HG02970 (cell line): ENCODE measurements at regions not wholly inside any gene's neighbourhood (a gene's known extent, or its start where the extent isn't known, plus 50 kb on each side); places are given as distances from the start of the nearest gene placed in this dataset.
"Not testable (repeated sequence)": the region's sequence is repeated elsewhere in the genome, so short reads cannot be mapped to it uniquely, and the experiment has no call there.

Experiments used
- ATAC-seq: cut with Tn5 transposase; IDR thresholded peaks from one replicate; pipeline ENCODE4 v1.9.1; 2021; ENCODE audit warnings: mild to moderate bottlenecking, moderate library complexity, moderate number of reproducible peaks; ENCODE audit not compliant: unreplicated experiment, low FRiP score

DNA sequence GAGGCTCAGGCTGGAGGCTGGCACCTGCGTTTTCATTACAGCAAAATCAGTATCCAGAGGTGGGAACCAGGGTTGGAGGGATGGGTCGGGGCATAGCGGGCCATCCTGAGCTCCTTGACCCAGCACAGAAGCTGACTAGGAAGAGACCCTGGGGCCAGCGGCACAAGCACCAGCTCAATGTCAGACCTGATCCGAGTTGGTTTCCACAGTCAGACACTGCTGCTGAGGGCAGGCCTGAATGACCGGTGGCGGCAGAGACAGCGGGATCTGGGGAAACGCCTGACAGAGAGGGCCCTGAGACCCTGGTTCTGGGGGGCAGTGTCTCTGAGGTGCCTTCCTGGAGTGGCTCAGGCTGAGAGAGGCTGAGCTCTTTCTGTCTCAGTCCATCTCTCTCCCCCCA lies 162.0 kb upstream of the C1orf174 start:
- no peak for ATAC-seq

DNA sequence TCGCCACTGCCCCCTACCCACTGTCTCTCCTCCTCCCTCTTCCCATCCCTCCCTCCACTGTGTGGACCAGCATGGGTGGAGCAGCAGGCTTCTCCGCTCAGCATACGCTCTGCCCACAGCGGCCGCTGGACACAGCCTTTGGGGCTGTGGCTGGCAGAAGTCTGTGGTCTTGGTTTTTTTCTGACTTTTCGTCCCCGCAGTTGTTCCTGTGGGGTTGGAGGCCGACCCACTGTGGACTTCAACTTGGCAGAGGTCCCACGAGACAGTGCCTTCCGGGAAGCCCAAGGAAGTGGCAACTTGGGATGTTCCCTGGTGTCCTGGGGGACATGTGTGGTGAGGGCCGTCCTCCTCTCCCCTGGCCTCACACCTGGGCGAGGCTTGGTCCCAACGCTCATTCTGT lies 162.5 kb upstream of the C1orf174 start:
- ATAC-seq = no peak

GRCh38 chr1:4062992-4063391 lies 162.9 kb upstream of the C1orf174 start:
- no peak for ATAC-seq

DNA sequence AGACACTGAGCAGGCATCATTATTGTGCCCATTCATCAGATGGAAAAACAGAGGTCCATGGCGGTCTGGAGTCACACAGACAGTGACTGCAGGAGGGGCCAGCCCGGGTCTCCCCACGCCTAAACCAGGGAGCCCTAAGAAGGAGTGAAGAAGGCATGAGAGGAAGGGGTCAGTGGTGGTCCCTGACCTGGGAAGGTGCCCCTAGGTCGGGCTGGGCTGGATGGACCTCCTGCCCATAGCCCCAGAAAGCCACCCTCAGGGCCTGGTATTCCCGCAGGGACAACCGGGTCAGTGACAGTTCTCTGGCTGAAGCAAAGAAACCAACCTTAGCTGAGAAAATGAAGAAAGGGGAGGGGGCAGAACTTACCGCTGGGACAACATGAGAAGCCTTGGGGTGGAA lies 163.4 kb upstream of the C1orf174 start:
- no peak for ATAC-seq

- no peak for ATAC-seq
These were observed 164.2 kb upstream of the C1orf174 start for GRCh38 chr1:4064150-4064889.

DNA sequence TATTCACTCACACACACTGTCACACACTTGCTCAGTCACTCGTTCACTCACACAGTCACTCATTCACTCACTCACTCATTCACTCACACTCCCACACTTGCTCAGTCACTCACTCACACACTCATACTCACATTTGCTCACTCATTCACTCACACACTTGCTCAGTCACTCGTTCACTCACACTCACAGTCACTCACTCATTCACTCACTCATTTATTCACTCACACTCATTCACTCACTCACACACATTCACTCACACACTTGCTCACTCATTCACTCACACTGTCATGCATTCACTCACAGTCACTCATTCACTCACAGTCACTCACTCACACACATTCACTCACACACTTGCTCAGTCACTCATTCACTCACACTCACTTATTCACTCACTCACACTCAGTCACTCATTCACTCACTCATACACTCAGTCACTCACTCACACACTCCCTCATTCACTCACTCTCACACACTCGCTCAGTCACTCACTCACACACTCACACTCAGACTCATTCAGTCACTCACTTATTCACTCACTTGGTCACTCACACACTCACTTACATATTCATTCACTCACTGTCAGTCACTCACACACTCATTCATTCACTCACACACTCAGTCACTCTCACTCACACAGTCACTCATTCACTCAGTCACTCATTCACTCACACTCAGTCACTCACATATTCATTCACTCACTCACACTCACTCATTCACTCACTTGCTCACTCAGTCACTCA lies 167.0 kb upstream of the C1orf174 start:
- ATAC-seq = no peak

DNA sequence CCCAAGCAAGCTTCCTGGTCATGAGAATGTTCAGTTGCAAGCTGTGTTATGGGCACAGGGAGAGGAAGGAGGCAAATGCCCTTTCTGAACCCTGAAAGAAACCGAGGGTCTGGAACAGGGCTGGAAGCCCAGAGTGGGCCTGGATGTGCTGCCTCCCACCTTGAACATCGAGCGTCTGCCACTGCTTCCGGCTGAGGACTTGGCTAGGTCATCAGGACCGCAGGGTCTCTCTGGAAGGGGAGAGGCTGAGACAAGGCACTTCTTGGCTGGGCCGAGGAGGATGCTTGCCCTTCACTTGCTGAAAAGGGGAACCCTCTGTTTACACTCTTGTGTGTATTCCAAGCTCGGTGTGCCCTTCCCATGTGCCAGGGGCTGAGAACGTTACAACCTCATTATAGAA lies 168.0 kb upstream of the C1orf174 start:
- ATAC-seq = no peak

DNA sequence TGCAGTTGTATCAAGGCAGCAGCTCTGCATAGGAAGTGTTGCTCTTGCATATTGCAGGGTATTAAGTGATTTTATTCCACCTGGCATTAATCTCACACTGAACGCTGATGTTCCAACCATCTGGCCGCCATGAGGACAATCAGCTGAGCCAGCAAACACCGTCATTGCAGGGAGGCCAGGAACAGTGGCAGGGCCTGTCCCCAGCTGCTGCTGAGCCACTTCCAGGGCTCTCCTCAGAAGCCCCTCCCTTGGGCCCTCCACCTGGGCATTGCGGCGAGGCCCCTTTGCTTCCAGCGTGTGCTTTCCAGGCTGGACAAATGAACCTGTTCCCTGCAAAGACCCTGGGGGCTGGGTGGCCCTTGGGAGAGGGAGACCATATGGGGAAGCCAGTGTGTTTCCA lies 171.6 kb upstream of the C1orf174 start:
- ATAC-seq = no peak

DNA sequence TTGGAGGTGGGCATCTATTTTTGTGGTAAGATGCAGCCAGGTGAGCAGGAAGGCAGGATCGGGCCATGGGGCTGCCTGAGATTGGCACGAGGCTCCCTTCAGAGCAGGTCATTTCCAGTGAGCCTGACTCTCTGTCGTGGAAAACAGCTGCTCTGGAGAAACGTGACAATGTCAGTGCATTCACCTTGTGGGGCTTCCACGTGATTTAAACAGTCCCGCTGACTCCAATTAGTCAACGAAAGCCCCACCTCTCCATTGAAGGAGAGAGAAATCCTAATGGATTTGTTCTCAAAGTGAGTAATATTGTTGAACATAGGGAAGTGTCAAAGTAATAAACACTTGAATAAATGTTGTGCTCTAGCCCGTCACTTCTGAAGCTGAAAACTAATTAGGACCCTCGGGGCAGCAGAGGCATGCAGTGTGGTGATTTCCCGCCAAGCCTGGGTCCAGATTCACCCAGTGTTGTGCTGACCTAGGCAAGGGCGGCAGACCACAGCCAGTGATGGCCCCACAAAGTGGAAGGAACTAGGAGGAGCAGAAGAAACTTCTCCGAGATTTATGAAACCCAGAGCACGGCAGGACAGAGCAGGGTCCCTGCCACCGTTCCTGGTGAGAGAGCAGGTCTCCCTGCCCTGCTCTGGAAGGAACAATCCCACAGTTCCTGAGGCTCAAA lies 172.5 kb upstream of the C1orf174 start:
- no peak for ATAC-seq

DNA sequence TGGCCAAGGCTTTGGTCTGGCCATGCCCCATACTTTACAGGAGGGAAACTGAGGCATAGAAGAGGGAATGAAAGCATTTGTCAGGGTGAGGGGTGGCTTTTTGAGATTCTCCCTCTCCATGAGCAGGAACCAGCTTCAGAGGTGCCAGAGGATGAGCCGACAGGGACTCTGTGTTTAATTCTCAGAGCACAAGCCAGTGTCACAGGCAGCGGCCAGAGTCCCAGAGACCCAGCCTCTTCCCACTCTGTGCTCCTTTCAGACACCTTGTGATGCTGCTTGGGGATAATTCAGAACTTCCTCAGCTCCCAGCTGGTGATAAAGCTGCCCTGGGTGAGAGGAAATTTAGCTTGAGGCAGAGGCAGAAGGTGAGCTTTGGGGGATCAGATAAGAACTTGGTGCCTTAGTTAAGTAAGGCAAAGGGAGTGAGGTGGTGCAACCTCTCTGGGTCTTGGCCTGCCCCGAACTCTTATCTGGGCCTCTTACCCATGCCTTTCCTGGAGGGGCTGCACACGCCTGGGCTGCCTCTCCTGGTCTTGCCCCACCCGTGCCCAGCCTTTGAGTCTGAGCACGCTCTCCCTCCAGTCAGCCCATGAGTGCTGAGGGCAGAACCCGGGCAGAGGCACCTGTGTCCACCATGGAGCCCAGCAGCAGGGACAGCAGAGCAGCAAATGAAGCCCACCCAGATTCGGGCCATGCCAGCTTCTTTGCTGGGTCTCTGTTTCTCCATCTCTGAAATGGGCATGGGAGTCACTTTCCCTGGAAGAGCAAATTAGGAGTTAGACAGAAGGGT lies 175.6 kb upstream of the C1orf174 start:
- no peak for ATAC-seq

GRCh38 chr1:4076346-4076745 lies 176.3 kb upstream of the C1orf174 start:
- ATAC-seq = no peak

DNA sequence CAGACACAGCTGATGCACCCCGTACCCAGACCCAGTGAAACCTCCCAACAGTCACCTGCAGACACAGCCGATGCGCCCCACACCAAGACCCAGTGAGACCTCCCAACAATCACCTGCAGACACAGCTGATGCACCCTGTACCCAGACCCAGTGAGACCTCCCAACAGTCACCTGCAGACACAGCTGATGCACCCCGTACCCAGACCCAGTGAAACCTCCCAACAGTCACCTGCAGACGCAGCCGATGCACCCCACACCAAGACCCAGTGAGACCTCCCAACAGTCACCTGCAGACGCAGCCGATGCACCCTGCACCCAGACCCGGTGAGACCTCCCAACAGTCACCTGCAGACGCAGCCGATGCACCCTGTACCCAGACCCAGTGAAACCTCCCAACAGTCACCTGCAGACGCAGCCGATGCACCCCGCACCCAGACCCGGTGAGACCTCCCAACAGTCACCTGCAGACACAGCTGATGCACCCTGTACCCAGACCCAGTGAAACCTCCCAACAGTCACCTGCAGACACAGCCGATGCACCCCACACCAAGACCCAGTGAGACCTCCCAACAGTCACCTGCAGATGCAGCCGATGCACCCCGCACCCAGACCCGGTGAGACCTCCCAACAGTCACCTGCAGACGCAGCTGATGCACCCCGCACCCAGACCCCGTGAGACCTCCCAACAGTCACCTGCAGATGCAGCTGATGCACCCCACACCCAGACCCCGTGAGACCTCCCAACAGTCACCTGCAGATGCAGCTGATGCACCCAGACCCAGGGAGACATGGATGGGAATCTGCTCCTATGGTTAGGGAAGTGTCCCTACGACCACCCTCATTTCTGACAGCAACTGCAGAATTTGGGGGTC lies 178.3 kb upstream of the C1orf174 start:
- ATAC-seq = not testable (repeated sequence)

DNA sequence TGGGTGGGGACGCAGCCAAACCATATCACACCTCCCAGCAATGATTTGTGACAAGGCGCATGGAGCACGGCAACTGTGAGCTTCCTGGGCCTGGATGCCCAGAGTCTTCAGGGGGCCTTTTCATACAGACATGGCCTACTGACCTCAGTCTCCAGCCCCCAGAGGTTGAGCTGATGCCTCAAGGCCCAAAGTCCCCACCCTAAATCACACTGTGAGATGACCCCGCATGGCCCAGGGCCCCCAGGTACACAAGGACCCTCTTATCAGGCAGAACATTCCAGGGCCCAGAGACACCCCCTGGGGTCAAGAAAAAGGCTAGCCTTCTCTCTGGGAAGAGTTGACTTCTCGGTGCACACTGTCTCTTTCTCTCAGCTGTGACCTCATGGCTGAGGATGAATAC lies 179.7 kb upstream of the C1orf174 start:
- ATAC-seq = no peak

GRCh38 chr1:4081806-4082711 lies 182.0 kb upstream of the C1orf174 start:
- no peak for ATAC-seq

DNA sequence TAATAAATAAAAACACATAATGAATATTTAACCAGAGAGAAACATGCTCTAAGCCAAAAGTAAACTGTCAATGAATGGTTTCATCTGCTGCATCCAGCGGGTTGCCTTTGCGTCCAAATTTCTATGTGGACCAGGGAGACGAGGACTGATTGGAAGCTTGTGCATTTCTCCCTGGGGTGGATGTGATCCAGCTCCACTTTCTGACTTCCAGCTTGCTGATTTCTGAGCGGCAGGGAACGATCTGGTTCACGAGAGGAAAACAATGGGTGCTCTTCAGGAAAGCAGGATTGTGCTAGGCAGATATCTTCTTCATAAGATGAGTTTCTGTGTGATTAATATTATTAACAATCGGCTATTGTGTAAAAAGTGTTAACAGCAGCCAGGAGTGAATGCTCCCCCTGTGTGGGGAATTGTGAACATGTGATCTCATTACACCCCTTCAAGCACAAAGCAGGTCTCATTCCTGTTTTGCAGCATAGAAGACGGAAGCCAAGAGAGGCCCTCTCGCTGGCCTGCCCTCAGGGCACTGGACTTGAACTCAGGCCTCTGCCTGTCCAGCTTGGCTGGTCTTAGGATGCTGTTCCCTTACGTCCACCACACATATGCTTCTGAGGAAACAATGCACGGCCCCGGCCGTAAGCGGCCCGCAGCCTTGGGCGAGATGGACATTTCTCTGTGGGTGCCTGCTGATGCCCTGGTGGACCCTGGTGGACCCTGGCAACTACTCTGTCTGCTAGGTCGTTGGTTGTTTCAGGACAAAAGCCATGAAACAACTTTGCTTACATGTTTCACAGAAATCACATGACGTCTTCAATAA lies 183.4 kb upstream of the C1orf174 start:
- ATAC-seq = no peak

- no peak for ATAC-seq
These were observed 184.0 kb upstream of the C1orf174 start for GRCh38 chr1:4084048-4084431.

GRCh38 chr1:4084446-4084845 lies 184.4 kb upstream of the C1orf174 start:
- no peak for ATAC-seq

DNA sequence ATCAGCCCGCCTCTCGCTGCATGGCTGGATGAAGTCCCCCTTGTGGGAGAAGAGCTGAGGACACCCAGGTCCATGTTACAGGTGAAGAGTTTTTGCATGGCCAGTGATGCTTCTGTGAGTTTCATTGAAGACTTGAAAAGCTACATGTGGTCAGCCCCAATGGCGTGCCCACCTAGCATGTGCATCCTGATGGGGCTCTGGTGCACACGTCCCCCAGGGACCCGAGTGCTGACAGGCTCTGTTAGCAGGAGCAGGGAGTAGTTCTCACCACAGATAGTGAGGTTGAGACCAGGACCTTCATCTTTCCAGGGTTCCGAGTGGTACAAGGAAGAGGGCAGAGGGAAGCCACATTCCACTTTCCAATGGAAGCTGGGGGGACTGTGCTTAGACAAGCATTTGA lies 184.8 kb upstream of the C1orf174 start:
- no peak for ATAC-seq
